Sciatic nerve (tissue), 2 donors: ENCODE measurements at regions not wholly inside any gene's neighbourhood (a gene's known extent, or its start where the extent isn't known, plus 50 kb on each side); places are given as distances from the start of the nearest gene placed in this dataset.
A peak's percentile ranks its signal among the peaks of the same experiment; 100 is the strongest.

Experiments used
- ATAC-seq: fragments of 200-7000 bp; cut with Tn5 transposase; one replicate; pipeline ENCODE4 v1.9.1; 2020; ENCODE audit warnings: mild to moderate bottlenecking, moderate library complexity
- DNase-seq: peaks from one replicate; pipeline ENCODE4 v3.0.0-alpha.2; 2020; ENCODE audit warnings: low spot score
- intact Hi-C: fragments of 100-400 bp; cut with DNase I; formaldehyde crosslinking; loops from one replicate; pipeline ENCODE4 v1.14.2; 2022
- donor health status: DM: no; HTN: no; CAD: no.
- donor health status: DM: no; HTN: no; CAD: no.

DNA sequence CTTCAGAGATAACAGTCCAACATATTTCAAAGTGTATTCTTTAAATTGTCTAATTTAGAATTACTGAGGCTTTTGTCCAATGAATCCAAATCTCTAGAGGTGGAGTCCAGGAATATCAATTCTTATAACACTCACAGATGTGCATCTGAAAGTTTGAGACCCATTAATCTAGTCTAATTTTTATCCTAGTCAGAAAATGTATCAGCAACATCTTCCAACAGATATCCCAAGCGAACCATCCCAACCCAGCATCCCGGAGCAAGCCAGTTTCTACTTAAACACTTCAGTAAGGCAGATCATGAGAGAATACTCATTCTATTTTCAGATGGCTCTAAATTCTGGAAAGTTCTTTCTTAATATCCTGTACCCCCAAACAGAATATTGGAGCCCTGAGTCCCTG is 113.5 kb downstream of the BBS10 start:
- ATAC-seq (no peak), DNase-seq (no peak)
- intact Hi-C loops, result no loop called here

DNA sequence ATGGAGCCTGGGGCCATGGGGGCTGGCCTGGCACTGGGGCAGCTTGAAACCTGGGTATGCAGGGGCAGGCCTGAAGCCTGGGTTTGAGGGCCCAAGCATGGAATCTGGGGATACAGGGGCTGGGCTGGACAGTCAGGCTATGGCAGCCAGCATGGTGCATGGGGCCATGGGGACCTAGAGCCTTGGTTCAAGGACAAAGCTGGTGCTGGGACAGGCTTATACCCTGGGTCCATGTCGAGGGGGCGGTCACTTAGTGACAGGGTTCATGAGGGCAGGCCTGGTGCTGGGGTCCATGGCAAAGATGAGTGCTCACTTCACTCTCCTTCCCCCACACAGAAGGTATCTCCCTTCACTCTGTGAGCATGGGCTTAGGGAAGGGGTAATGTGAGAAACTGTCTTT is 116.2 kb downstream of the BBS10 start:
- ATAC-seq, result peak; percentile 10
- intact Hi-C loops, result no loop called here
- DNase-seq, result no peak

DNA sequence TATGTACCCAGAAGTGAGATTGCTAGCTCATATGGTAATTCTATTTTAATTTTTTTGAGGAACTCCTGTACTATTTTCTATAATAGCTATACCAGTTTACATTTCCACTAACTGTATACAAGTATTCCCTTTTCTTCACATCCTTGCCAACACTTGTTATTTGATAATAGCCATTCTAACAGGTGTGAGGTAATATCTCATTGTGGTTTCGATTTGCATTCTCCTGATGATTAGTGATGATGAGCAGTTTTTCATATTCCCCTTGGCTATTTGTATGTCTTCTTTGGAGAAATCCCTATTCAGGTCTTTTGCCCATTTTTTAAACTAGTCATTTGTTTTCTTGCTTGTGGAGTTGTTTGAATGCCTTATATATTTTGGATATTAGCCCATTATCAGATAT is 121.3 kb downstream of the BBS10 start:
- DNase-seq (no peak), ATAC-seq (no peak)
- intact Hi-C loops, result no loop called here

DNA sequence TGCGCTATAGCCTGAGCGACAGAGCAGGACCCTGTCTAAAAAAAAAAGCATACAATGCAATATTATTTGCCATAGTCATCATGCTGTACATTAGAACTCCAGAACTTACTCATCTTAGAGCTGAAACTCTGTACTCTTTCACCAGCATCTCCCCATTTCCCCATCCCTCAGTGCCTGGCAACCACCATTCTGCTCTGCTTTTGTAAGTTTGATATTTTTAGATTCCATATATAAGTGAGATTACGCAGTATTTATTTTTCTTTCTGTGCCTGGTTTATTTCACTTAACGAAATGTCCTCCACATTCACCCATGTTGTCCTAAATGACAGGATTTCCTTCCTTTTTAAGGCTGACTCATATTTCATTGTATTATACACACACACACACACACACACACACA is 121.8 kb downstream of the BBS10 start:
- intact Hi-C loops, result no loop called here
- no peak for DNase-seq
- no peak for ATAC-seq

DNA sequence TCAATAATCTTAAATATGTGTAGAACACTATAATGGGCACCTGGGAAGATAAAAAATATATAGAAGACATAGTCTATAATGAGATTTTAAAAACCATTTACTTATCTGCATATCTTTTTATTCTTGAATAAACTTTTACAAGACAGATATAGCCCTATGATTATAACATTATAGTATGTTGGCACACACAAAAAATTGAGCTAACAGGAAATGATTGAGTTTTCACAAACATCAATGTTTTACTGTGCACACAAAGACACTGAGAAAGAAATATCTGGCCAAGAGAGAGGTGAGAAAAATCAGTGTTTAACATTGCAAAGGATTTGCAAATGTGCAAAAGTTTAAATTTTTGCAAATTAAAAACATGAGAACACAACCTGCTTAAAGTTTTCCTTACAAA is 124.3 kb downstream of the BBS10 start:
- DNase-seq, result no peak
- intact Hi-C loops, result no loop called here
- no peak for ATAC-seq

DNA sequence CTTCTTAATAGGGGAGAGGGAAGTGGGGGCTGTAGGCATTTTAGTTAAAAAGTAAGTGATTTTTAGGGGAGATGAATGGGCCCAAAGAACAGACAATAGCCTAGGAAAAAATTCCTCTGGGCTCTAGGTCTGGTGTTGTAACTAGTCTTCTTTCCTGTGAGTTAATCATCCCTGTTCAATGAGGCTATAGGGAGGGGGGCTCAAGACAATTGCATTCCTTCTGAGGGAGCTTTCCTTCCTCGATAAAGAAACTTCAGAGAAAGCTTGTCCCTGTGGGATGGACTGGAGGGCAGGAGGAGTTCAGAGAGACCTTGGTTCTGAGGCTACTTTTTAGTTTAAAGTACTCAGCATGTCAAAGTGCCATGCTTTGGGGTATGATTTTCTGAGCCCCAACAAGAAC is 127.2 kb downstream of the BBS10 start:
- intact Hi-C loops, result no loop called here
- ATAC-seq (no peak), DNase-seq (no peak)

DNA sequence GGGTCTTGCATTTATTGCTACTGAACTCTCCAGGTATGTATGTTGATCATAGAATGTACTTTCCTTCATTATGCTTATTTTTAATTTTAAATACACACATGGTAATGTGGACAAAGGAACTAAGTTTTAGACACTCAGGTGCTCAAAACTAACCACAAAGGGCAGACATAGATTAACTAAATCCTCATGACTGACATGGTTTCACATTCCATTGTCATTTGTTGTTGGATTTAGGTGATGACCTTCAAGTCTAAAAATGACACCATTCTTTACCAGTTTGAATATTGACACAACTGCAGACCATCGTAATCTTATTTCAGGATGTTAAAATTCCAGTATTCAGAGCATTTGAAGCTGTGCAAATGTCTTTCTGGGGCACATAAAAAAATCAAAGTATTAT is 128.4 kb downstream of the BBS10 start:
- intact Hi-C loops, result no loop called here
- no peak for ATAC-seq
- DNase-seq, result no peak

DNA sequence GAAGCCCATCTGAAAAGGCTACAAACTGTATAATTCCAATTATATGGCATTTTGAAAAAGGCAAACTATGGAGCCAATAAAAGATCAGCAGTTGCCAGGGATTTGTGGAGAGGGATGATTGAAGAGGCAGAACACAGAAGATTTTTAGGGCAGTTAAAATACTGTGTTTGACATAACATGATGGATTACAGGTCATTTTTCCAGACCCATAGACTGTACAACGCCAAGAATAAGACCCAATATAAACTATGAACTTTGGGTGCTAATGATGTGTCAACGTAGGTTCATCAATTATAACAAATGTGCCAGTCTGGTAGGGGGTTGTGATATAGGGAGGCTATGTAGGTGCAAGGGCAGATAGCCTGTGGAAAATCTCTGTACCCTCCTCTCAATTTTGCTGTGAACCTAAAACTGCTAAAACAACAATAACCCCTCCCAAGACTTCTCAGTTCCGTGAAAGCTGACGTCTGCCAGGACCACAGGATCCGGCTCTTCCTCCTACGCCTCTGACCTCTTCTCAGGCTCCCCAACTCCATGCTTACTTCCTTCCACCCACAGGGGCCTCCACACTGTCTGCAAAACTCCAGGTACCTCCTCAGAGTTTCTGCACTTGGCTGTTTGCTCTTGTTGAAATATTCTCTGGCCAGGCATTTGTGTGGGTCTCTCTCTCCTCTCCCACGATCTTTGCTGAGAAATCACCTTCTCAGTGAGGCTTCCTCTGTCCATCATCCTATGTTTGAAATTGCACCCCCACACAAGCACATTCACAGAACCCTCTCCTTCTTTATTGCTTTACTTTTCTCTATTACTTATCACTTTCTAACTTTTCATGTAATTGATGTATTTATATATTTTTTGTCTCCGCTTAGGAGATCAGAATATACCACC is 131.4 kb downstream of the BBS10 start:
- DNase-seq, result no peak
- no peak for ATAC-seq
- intact Hi-C loops, result no loop called here

DNA sequence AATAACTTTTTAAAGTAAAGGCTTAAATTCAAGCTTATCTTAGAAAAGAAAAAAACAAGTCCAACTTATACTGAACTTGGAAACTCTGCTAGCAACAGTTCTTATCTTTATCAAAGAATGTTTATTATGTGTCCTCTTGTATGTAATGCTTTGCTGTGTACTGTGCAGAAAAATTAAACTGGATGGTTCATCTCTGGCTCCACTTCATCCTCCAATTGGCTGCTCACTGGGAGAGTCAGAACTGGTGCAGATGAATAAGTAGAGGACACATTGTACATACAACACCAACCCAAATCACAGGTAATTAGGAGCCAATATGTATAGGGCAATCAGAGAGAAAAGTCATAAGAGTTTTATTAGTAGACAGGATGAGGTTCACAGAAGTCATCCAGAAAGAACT is 123.6 kb upstream of the NAP1L1 start:
- intact Hi-C loops, result no loop called here
- ATAC-seq (no peak), DNase-seq (no peak)

DNA sequence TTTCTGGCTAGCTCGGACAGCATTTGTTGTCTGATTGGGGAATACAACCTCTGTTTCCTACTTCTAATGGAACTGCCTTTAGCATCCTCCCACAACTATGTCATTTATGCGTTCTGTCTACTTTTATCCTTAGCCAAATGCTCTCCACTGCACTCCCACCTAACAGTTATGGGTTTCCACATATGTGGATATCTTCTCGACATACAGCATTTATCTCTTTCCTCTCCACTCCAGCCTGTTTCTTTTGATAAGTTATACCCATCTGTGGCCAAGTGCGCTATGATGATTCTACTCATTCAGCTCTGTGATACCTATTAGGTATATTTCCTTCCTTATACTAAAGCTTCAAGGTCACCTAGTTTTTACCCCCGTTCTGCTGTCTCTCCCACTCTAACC is 122.2 kb upstream of the NAP1L1 start:
- DNase-seq, result no peak
- intact Hi-C loops, result no loop called here
- ATAC-seq, result no peak

DNA sequence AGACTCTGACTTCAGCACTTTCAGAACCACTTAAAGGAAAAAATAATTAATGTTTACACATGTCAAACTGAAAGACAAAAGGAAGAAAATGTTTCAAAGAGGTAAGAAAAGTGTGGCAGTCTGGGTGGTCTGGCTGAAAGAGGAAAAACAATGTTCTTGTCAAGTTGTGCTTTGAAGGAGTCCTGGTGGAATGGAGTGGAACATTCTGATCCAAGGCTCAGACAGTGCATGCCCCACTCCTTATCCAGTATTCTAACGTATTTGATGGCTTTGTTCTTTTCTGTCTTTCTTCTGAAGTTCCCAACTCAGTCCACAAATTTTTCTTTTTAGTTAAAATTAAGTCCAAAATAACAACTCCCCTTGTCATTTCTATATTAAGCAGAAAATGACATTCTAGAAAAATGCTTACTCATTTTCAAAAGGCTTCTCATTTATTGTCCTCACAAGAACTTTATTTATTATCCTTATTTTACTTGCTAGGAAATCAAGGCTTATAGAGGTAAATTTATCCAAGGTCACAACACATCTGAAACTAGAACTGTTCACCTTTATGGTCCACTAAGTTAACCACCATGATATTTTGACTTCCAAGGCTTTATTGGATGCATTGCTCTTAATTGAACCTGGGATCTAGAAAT is 121.7 kb upstream of the NAP1L1 start:
- DNase-seq, result no peak
- intact Hi-C loops, result no loop called here
- ATAC-seq, result peak; percentile 66

DNA sequence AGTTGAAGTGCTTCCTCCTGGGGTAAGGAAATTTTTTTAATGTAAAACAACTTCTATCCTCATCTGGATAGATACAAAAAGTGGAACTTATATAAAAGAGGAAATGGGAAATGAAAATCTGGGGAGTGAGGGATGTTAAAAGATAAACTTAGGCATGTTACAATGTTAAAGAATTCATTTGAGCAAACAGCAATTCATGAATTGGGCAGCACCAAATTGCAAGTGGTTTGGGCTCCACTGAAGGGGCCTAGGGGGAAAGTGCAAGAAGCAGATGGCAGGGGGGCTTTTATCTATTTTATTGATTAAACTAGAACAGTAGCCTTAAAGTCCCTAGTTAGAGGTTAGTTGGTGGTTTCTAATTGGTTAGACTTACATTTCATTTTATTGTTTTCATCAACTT is 118.1 kb upstream of the NAP1L1 start:
- ATAC-seq, result no peak
- intact Hi-C loops, result no loop called here
- no peak for DNase-seq

DNA sequence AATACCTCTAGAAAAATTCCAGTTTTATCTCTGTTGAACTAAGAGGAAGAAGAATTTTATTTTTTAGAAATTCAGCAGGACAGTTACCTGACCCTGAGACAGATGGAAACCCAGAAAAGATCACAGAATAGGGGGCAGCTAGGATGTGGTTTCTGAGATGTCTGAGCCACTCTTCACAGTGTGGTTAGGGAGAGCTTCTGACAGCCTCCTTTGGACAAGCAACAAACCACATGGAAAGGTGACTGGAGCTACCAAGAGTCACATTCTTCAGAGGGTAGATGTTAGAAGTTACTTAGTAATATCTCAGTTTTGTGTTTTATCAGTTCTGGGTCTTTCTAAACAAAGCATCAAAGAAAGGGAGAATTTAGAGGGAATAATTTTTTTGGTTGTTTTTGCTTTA is 117.3 kb upstream of the NAP1L1 start:
- intact Hi-C loops, result no loop called here

DNA sequence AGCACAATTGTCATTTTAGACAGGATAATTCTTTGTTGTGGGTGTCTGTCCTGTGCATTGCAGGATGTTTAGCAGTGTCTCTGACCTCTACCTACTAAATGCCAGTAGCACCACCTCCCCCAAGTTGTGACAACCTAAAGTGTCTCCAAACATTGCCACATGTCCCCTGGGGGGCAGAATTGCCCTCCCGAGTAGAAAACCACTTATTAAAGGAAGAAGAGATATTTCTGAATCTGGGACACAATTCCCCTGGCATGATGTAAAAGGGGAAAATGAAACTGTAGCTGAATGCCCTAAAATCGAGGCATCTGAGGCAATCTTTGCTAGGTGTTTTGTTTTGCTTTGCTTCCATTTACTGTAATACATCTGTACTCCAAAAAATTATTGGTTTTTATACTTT is 116.8 kb upstream of the NAP1L1 start:
- DNase-seq, result no peak
- intact Hi-C loops, result no loop called here
- ATAC-seq, result no peak

More for the DNA sequence above, 117.3 kb upstream of the NAP1L1 start:
- ATAC-seq, result no peak
- DNase-seq, result no peak

DNA sequence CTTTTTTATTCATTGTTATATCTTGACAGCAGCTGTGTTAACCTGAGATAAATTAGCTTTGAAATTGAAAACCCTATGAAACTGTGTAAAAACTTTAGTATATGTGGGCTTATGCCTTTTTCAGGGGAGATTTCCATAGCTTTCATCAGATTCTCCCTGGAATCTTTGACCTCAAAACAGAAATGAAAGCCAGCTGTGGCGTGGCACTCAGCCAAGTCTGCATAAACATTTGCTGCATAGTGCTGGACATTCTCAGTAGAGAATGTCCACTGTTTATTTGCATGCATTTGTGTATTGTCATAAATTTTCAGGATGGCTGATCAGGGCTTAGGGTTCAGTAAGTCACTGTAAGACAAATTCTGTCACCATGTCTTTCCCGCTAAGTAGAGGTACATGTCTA is 115.3 kb upstream of the NAP1L1 start:
- DNase-seq, result no peak
- intact Hi-C loops, result no loop called here
- no peak for ATAC-seq

DNA sequence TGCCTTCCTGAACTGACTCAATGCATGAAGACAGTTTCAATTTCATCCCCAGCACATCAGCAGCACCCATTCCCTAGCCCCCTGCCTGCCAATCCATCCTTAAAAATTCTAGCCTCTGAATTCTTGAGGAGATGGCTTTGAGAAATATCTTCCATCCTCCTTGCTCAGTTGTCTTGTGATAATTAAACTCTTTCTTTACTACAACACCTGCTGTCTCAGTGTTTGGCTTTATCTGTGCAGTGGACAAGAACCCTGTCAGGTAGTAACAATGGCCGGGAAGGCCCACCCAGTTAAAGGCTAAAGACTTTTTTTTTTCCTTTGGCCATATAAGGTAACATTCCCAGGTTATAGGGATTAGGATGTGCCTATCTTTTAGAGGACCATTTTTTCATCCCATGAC is 114.4 kb upstream of the NAP1L1 start:
- ATAC-seq, result no peak
- intact Hi-C loops, result no loop called here

DNA sequence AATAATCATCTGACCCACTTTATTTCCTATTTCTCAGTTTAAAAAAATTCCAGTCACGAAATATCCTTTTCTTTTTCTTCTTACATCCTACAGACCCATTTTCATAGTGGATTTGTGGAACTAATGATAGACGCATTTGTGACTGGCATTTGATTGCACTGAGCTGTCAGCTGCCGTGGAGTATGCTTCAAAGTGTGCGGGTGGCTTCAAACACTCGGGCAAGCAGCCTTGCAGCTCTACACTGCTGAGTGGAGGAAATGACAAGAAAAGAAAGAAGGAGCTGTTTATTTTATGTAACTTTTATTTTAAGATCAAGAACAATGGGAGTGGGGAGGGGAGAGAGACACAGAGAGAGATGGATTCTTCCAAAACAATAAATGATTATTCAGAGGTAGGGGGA is 112.8 kb upstream of the NAP1L1 start:
- no peak for ATAC-seq
- intact Hi-C loops, result no loop called here
- no peak for DNase-seq

More for the DNA sequence above, 114.4 kb upstream of the NAP1L1 start:
- no peak for DNase-seq

DNA sequence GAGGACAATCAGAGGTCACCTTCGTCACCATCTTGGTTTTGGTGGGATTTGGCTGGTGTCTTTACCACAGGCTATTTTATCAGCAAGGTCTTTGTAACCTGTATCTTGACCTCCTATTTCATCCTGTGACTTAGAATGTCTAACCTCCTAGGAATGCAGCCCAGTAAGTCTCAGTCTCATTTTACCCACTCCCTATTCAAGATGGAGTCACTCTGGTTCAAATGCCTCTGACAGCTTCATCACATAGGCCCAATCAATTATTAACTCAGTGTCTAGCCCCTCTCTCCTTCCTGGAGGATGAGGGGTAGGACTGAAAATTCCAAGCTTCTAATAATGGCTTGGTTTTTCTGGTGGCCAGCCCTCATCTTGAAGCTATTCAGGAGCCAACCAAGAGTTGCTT is 111.4 kb upstream of the NAP1L1 start:
- intact Hi-C loops, result no loop called here
- ATAC-seq (no peak), DNase-seq (no peak)

DNA sequence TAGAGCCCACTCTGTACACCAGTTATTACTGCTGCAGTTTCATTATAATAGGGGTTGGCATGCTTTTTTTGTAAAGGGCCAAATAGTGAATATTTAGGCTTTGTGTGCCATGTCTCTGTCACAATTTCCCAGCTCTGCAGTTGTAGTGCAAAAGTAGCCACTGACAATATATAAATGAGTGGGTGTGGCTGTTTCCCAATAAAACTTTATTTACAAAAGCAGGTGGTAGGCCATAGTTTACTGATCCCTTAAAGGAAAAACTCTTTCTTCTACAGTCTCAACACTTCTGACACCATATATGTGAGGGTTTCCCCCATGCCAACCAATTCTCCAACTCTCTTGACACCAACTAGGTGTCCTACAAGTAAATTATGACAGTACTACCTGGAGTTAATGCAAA is 110.2 kb upstream of the NAP1L1 start:
- intact Hi-C loops, result no loop called here
- DNase-seq (no peak), ATAC-seq (no peak)

DNA sequence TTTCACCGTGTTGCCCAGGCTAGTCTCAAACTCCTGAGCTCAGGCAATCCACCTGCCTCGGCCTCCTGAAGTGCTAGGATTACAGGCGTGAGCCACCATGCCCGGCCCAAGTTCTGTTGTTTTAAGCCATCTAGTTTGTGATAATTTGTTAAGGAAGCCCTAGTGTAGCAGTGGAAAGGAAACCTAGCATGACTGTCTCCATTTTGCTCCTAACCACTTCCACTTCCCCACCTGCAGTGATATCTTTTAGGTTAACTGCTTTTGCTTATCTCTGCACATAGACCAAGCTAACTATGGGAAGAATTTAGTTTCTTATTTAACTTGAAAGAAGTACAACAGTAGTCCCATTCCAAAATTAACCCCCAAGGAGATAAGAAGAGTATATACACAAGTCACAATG is 109.5 kb upstream of the NAP1L1 start:
- intact Hi-C loops, result no loop called here
- DNase-seq (no peak), ATAC-seq (no peak)

DNA sequence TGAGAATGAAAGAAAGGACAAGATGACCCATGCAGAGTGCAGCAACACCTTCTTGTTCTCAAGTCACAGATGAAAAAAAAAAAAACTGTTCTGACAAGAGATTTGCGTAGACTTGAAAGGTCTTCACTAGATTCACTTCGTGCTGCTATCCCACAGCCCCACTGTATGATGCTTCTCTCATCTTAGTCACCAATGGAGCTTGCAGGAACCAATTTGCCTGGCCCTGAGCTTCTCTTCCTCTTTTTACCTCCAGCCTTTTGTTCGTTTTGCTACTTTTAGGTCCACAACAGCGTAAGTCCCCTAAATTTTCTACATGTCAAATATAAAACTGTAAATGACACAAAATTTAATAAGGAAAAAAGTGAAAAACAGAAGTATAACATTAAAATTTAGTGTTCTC is 107.9 kb upstream of the NAP1L1 start:
- no peak for ATAC-seq
- DNase-seq, result no peak
- intact Hi-C loops, result no loop called here
